Muscle of back (tissue), 3 donors: ENCODE measurements at regions not wholly inside any gene's neighbourhood (a gene's known extent, or its start where the extent isn't known, plus 50 kb on each side); places are given as distances from the start of the nearest gene placed in this dataset.
"Not testable (repeated sequence)": the region's sequence is repeated elsewhere in the genome, so short reads cannot be mapped to it uniquely, and the experiment has no call there.

Source experiments
- DNase-seq, 3 donors: peaks; one replicate each; pipeline versions ENCODE4 v3.0.0 to v3.0.0-alpha.2; 2013

GRCh38 chr9:105114318-105114717 lies 130.1 kb upstream of the SLC44A1 start:
- DNase-seq, result no peak

- peak in 2 of 3 donors; percentile 15 to 36 for DNase-seq
These were observed 129.3 kb upstream of the SLC44A1 start for GRCh38 chr9:105114964-105115728.

GRCh38 chr9:105116052-105116868 lies 128.2 kb upstream of the SLC44A1 start:
- peak in 1 of 3 donors; percentile 52 for DNase-seq

- DNase-seq, result no peak
These were observed 127.2 kb upstream of the SLC44A1 start for GRCh38 chr9:105117234-105117633.

- no peak for DNase-seq
These were observed 125.8 kb upstream of the SLC44A1 start for GRCh38 chr9:105118636-105119035.

- no peak for DNase-seq
These were observed 125.3 kb upstream of the SLC44A1 start for GRCh38 chr9:105119156-105119555.

- no peak for DNase-seq
These were observed 122.5 kb upstream of the SLC44A1 start for GRCh38 chr9:105121861-105122430.

GRCh38 chr9:105124598-105124997 lies 119.9 kb upstream of the SLC44A1 start:
- DNase-seq, result not testable (repeated sequence)

- DNase-seq, result no peak
These were observed 118.2 kb upstream of the SLC44A1 start for GRCh38 chr9:105126226-105126625.

- no peak for DNase-seq
These were observed 116.6 kb upstream of the SLC44A1 start for GRCh38 chr9:105127863-105128220.

- DNase-seq, result no peak
These were observed 115.4 kb upstream of the SLC44A1 start for GRCh38 chr9:105128908-105129600.

GRCh38 chr9:105129731-105130130 lies 114.7 kb upstream of the SLC44A1 start:
- DNase-seq, result no peak

GRCh38 chr9:105131981-105132380 lies 112.5 kb upstream of the SLC44A1 start:
- peak in 1 of 3 donors; percentile 35 for DNase-seq

- peak in 1 of 3 donors; percentile 72 for DNase-seq
These were observed 111.8 kb upstream of the SLC44A1 start for GRCh38 chr9:105132606-105133005.

- DNase-seq, result peak in 1 of 3 donors; percentile 80
These were observed 106.1 kb upstream of the SLC44A1 start for GRCh38 chr9:105138306-105138801.

GRCh38 chr9:105141146-105141975 lies 103.1 kb upstream of the SLC44A1 start:
- no peak for DNase-seq

GRCh38 chr9:105141976-105142250 lies 102.5 kb upstream of the SLC44A1 start:
- DNase-seq, result no peak

- no peak for DNase-seq
These were observed 101.9 kb upstream of the SLC44A1 start for GRCh38 chr9:105142406-105143135.

- no peak for DNase-seq
These were observed 101.4 kb upstream of the SLC44A1 start for GRCh38 chr9:105143136-105143430.

- no peak for DNase-seq
These were observed 100.4 kb upstream of the SLC44A1 start for GRCh38 chr9:105144076-105144475.

GRCh38 chr9:105144841-105145240 lies 99.6 kb upstream of the SLC44A1 start:
- DNase-seq, result no peak
